ENCODE measurements at regions not wholly inside any gene's neighbourhood (a gene's known extent, or its start where the extent isn't known, plus 50 kb on each side); places are given as distances from the start of the nearest gene placed in this dataset.

- Histone ChIP-seq H4K20me1 (ENCODE audit: insufficient read depth, low read length) (no peaks in the 10 kb centered on the region), H2AK9ac (replicated peaks; ENCODE audit: low read depth, low read length, poor library complexity) (no peak overlapping the region), H3K14ac (replicated peaks; ENCODE audit: low read depth, low read length) (no peak overlapping the region), H3K56ac (ENCODE audit: extremely low read depth, insufficient read depth, low read length) (no peak overlapping the region), H3K79me1 (ENCODE audit: low read depth in 1 of 2, low read length in 2 of 2) (no peaks in the 10 kb centered on the region), H4K91ac (ENCODE audit: insufficient read depth, low read depth, low read length) (no peak overlapping the region), H2BK120ac (ENCODE audit: low read depth, low read length) (no peak overlapping the region), H4K8ac (ENCODE audit: low read depth in 2 of 2, low read length in 2 of 2) (no peak overlapping the region), H3K9ac (ENCODE audit: low read depth, low read length) (no peak overlapping the region), H3K23ac (ENCODE audit: low read depth, low read length) (no peak overlapping the region), H2BK15ac (ENCODE audit: low read depth, low read length) (no peak overlapping the region), H3K4me3 (ENCODE audit: insufficient read depth, low read depth, low read length) (no peak overlapping the region), H3K4me2 (ENCODE audit: low read depth, low read length) (no peak overlapping the region), H3K9me1 (ENCODE audit: insufficient read depth, low read length) (no peaks in the 10 kb centered on the region), H2BK5ac (ENCODE audit: low read depth, low read length, poor library complexity, severe bottlenecking) (no peak overlapping the region), H3K9me3 (ENCODE audit: control insufficient read depth, insufficient read depth, low read length) (no peaks in the 10 kb centered on the region), H3K4me1 (ENCODE audit: control insufficient read depth, insufficient read depth, low read length) (no peaks in the 10 kb centered on the region), H2AFZ (replicated peaks; ENCODE audit: low read length, poor library complexity) (no peak overlapping the region), H3K36me3 (ENCODE audit: control insufficient read depth, insufficient read depth, low read length) (no peaks in the 10 kb centered on the region), H3K18ac (ENCODE audit: low read depth, low read length) (no peak overlapping the region), H3K4ac (ENCODE audit: low read depth, low read length) (no peak overlapping the region), H2AK5ac (ENCODE audit: low read depth, low read length) (no peak overlapping the region), H2BK20ac (ENCODE audit: low read depth, low read length) (no peak overlapping the region), H3K27me3 (ENCODE audit: control insufficient read depth, insufficient read depth, low read length) (peaks cover 2% of the 10 kb centered on the region; the same call in 1 of the 2 replicates), H4K5ac (ENCODE audit: low read depth, low read length) (no peak overlapping the region), H3K27ac (ENCODE audit: insufficient read depth, low read length) (no peak overlapping the region)
- dilution Hi-C loops (cut with HindIII; ENCODE audit: low sequenced_read_pairs, unreplicated experiment) (no loop called here), in situ Hi-C loops (cut with MboI; ENCODE audit: low sequenced_read_pairs) (no loop called here), intact Hi-C loops (cut with micrococcal nuclease) (no loop called here)
- BruUV-seq (replicated peaks) = no TSS peak
- ATAC-seq (ENCODE audit: low read depth) (no peak), DNase-seq (no peak)
- ChIA-PET CTCF (no interaction called here), POLR2A (ENCODE audit: unreplicated experiment) (no interaction called here)
- WGBS, 2 experiments (ENCODE audit: extremely low coverage in 2 of 2, insufficient read length in 1 of 2) = no CpG with 5 or more reads among the region's 1 CpG
- TF ChIP-seq FOS (IDR thresholded peaks at IDR 0.05; ENCODE audit: low read depth, low read length) (no peak), BHLHE40 (IDR thresholded peaks at IDR 0.05; ENCODE audit: low read depth, low read length) (no peak), MAZ (IDR thresholded peaks at IDR 0.05; ENCODE audit: borderline replicate concordance, low read depth, low read length) (no peak), RFX5 (IDR thresholded peaks at IDR 0.05; ENCODE audit: low read depth, low read length) (no peak), SMC3 (IDR thresholded peaks at IDR 0.05; ENCODE audit: low read depth, low read length) (no peak), NFE2L2 (IDR thresholded peaks at IDR 0.05; ENCODE audit: low read depth, low read length) (no peak), MAFK (IDR thresholded peaks at IDR 0.05; ENCODE audit: low read depth, low read length) (no peak), MXI1 (IDR thresholded peaks at IDR 0.05; ENCODE audit: borderline replicate concordance, low read depth, low read length) (no peak), ELK1 (IDR thresholded peaks at IDR 0.05; ENCODE audit: borderline replicate concordance, low read depth, low read length) (no peak)
These were observed 78.5 kb upstream of the ALDH1A1 start for GRCh38 chr9:73031350-73031749.

All from IMR-90 (cell line).